OCI-LY1 (cell line): ENCODE measurements at regions not wholly inside any gene's neighbourhood (a gene's known extent, or its start where the extent isn't known, plus 50 kb on each side); places are given as distances from the start of the nearest gene placed in this dataset.

ENCODE experiments used
- CTCF ChIP-seq: fragments of 200-600 bp; sonication (generic), shearing (Covaris generic); IDR thresholded peaks from 2 replicates; pipeline ENCODE4 v1.5.1; 2017; ENCODE audit warnings: mild to moderate bottlenecking, antibody characterized with exemption, low read length, moderate library complexity, mixed read lengths
- EZH2 ChIP-seq: fragments of 200-600 bp; sonication (generic), shearing (Covaris generic); IDR thresholded peaks from 2 replicates; pipeline ENCODE4 v1.8.0; 2017; ENCODE audit warnings: borderline replicate concordance, mixed run types, mild to moderate bottlenecking, antibody characterized with exemption, low read length, moderate library complexity, mixed read lengths

GRCh38 chrX:22396408-22396807, 123.7 kb downstream of the CBLL2 start:
- no peak for TF ChIP-seq CTCF
- TF ChIP-seq EZH2 = no peak
